Lung (tissue), 11 donors: ENCODE measurements at regions not wholly inside any gene's neighbourhood (a gene's known extent, or its start where the extent isn't known, plus 50 kb on each side); places are given as distances from the start of the nearest gene placed in this dataset.
"Not testable (repeated sequence)": the region's sequence is repeated elsewhere in the genome, so short reads cannot be mapped to it uniquely, and the experiment has no call there.

Experiments
- ATAC-seq: fragments of 200-7000 bp; cut with Tn5 transposase; one replicate; pipeline ENCODE4 v1.9.1; 2020; ENCODE audit warnings: moderate number of reproducible peaks; ENCODE audit not compliant: insufficient read depth, low FRiP score
- DNase-seq, 3 donors: peaks; one replicate each; pipeline ENCODE4 v3.0.0-alpha.2; 2013 to 2017
- H3K27ac ChIP-seq, 2 donors: one replicate each; pipeline ENCODE4 v1.5.1; 2013; ENCODE audit warnings: mild to moderate bottlenecking in 2 of 2, moderate library complexity in 2 of 2, control low read depth in 1 of 2, inconsistent platforms in 1 of 2, low read depth in 1 of 2, low read length in 1 of 2
- H3K27me3 ChIP-seq, 3 donors: one replicate each; pipeline ENCODE4 v1.5.1; 2013; ENCODE audit warnings: low read length in 2 of 3; ENCODE audit not compliant: control insufficient read depth in 3 of 3, insufficient read depth in 3 of 3
- H3K36me3 ChIP-seq, 4 donors: one replicate each; pipeline ENCODE4 v1.5.1; 2013; ENCODE audit warnings: low read length in 4 of 4, mild to moderate bottlenecking in 1 of 4, moderate library complexity in 1 of 4; ENCODE audit not compliant: control insufficient read depth in 4 of 4, insufficient read depth in 4 of 4
- H3K4me1 ChIP-seq, 5 donors: one replicate each; pipeline ENCODE4 v1.5.1; 2013; ENCODE audit warnings: low read length in 5 of 5, mild to moderate bottlenecking in 2 of 5, moderate library complexity in 1 of 5; ENCODE audit not compliant: control insufficient read depth in 5 of 5, insufficient read depth in 5 of 5
- H3K4me3 ChIP-seq: one replicate; pipeline ENCODE4 v1.5.1; 2013; ENCODE audit warnings: mild to moderate bottlenecking, control low read depth, moderate library complexity
- H3K9ac ChIP-seq, 2 donors: one replicate each; pipeline ENCODE4 v1.5.1; 2013; ENCODE audit warnings: low read length in 2 of 2, control low read depth in 1 of 2; ENCODE audit not compliant: insufficient read depth in 1 of 2
- H3K9me3 ChIP-seq, 4 donors: one replicate each; pipeline ENCODE4 v1.5.1; 2013; ENCODE audit warnings: low read length in 3 of 4, mild to moderate bottlenecking in 1 of 4, moderate library complexity in 1 of 4; ENCODE audit not compliant: control insufficient read depth in 4 of 4, insufficient read depth in 3 of 4
- CTCF ChIP-seq: IDR thresholded peaks from 2 replicates; pipeline ENCODE4 v1.5.1; 2012; ENCODE audit warnings: mild to moderate bottlenecking; ENCODE audit errors: control extremely low read depth, extremely low read depth
- WGBS, 2 donors: extraction: QIAGEN DNeasy Blood & Tissue Kit; methylation state at CpG; one replicate each; pipeline ENCODE4 v1.1.7; 2013; 5-methylcytosine and 5-hydroxymethylcytosine counted together
- donor health status: control.
- donor health status: control.
- donor health status: Bipolar disorder and iron deficiency.
- donor health status: healthy.
- donor health status: DM: yes; HTN: yes; CAD: no.

- Histone ChIP-seq H3K9me3 (no peaks in the 10 kb centered on the region), H3K27me3 (no peaks in the 10 kb centered on the region), H3K9ac (no peak overlapping the region), H3K27ac (no peak overlapping the region), H3K36me3 (no peaks in the 10 kb centered on the region), H3K4me3 (no peak overlapping the region), H3K4me1 (no peaks in the 10 kb centered on the region)
- DNase-seq (no peak), ATAC-seq (no peak)
- no peak for TF ChIP-seq CTCF
- 58 to 69% methylated on average over 13 of the region's 13 CpGs for WGBS, 2 donors
Measured at GRCh38 chr10:70985824-70986622, 97.7 kb upstream of the PCBD1 start.

- no peaks in the 10 kb centered on the region for H3K4me1 ChIP-seq
- H3K9me3 ChIP-seq, result no peaks in the 10 kb centered on the region
- no peak overlapping the region for H3K9ac ChIP-seq
- no peak for ATAC-seq
- H3K36me3 ChIP-seq, result no peaks in the 10 kb centered on the region
- no peaks in the 10 kb centered on the region for H3K27me3 ChIP-seq
- H3K27ac ChIP-seq, result no peak overlapping the region
- no peak for DNase-seq
- TF ChIP-seq CTCF, result no peak
- no peak overlapping the region for H3K4me3 ChIP-seq
- WGBS, 2 donors, result 93 to 95% methylated on average over 7 of the region's 7 CpGs
Measured at GRCh38 chr10:70986623-70986950, 98.2 kb upstream of the PCBD1 start.

- WGBS, 2 donors, result 86 to 94% methylated on average over 16 of the region's 16 CpGs
- Histone ChIP-seq H3K36me3 (no peaks in the 10 kb centered on the region), H3K4me3 (no peak overlapping the region), H3K9ac (no peak overlapping the region), H3K27ac (no peak overlapping the region), H3K9me3 (no peaks in the 10 kb centered on the region), H3K4me1 (no peaks in the 10 kb centered on the region), H3K27me3 (no peaks in the 10 kb centered on the region)
- no peak for TF ChIP-seq CTCF
- no peak for ATAC-seq
- DNase-seq, result no peak
Measured at GRCh38 chr10:70987396-70988130, 99.2 kb upstream of the PCBD1 start.

GRCh38 chr10:70990156-70990555 lies 101.8 kb upstream of the PCBD1 start:
- H3K4me1 ChIP-seq, H3K9me3 ChIP-seq, H3K4me3 ChIP-seq, H3K9ac ChIP-seq, ATAC-seq, H3K27ac ChIP-seq, DNase-seq, H3K36me3 ChIP-seq, H3K27me3 ChIP-seq: not testable (repeated sequence)
- WGBS, 2 donors, result 74 to 77% methylated on average over 8 of the region's 8 CpGs
